Effector memory CD4-positive, alpha-beta T cell (primary cell): ENCODE measurements at regions not wholly inside any gene's neighbourhood (a gene's known extent, or its start where the extent isn't known, plus 50 kb on each side); places are given as distances from the start of the nearest gene placed in this dataset.
"Not testable (repeated sequence)": the region's sequence is repeated elsewhere in the genome, so short reads cannot be mapped to it uniquely, and the experiment has no call there.

Experiments
- DNase-seq, 3 donors: peaks; one replicate each; pipeline ENCODE4 v3.0.0-alpha.2; 2020
- H3K27ac ChIP-seq: 2 replicates; pipeline ENCODE4 v1.7.0; 2013; ENCODE audit warnings: mild to moderate bottlenecking, low read length, moderate library complexity; ENCODE audit not compliant: insufficient read depth, poor library complexity, severe bottlenecking
- H3K27me3 ChIP-seq: replicated peaks from 2 replicates; pipeline ENCODE4 v1.7.0; 2013; ENCODE audit warnings: mild to moderate bottlenecking, low read length; ENCODE audit not compliant: insufficient read depth, control insufficient read depth, poor library complexity, severe bottlenecking
- H3K36me3 ChIP-seq: 2 replicates; pipeline ENCODE4 v1.7.0; 2013; ENCODE audit warnings: mild to moderate bottlenecking, low read length, moderate library complexity; ENCODE audit not compliant: control insufficient read depth, insufficient read depth
- H3K4me1 ChIP-seq: 2 replicates; pipeline ENCODE4 v1.7.0; 2013; ENCODE audit warnings: low read length, mild to moderate bottlenecking; ENCODE audit not compliant: control insufficient read depth, insufficient read depth, poor library complexity, severe bottlenecking
- H3K4me3 ChIP-seq: 2 replicates; pipeline ENCODE4 v1.7.0; 2013; ENCODE audit warnings: low read length, low read depth, mild to moderate bottlenecking; ENCODE audit not compliant: insufficient read depth, poor library complexity, severe bottlenecking
- H3K9me3 ChIP-seq: 2 replicates; pipeline ENCODE4 v1.7.0; 2013; ENCODE audit warnings: mild to moderate bottlenecking, low read length, moderate library complexity; ENCODE audit not compliant: control insufficient read depth

- no peak overlapping the region for H3K4me3 ChIP-seq
Observed at GRCh38 chr4:130071746-130072145, 975.8 kb downstream of the C4orf33 start.

GRCh38 chr4:130073145-130073790, 977.3 kb downstream of the C4orf33 start:
- Histone ChIP-seq H3K4me3 (no peak overlapping the region), H3K36me3 (no peaks in the 10 kb centered on the region), H3K4me1 (no peaks in the 10 kb centered on the region), H3K9me3 (no peaks in the 10 kb centered on the region), H3K27ac (no peak overlapping the region), H3K27me3 (no peaks in the 10 kb centered on the region)
- no peak for DNase-seq

More at GRCh38 chr4:130071746-130072145, 975.8 kb downstream of the C4orf33 start:
- no peaks in the 10 kb centered on the region for H3K9me3 ChIP-seq
- no peaks in the 10 kb centered on the region for H3K4me1 ChIP-seq
- H3K36me3 ChIP-seq: no peaks in the 10 kb centered on the region
- H3K27ac ChIP-seq: no peak overlapping the region
- no peak for DNase-seq
- H3K27me3 ChIP-seq: no peaks in the 10 kb centered on the region

- no peaks in the 10 kb centered on the region for H3K4me1 ChIP-seq
- no peak overlapping the region for H3K4me3 ChIP-seq
- DNase-seq: no peak
- no peak overlapping the region for H3K27ac ChIP-seq
- H3K27me3 ChIP-seq: no peaks in the 10 kb centered on the region
- no peaks in the 10 kb centered on the region for H3K9me3 ChIP-seq
- H3K36me3 ChIP-seq: no peaks in the 10 kb centered on the region
Observed at GRCh38 chr4:130074096-130074495, 978.1 kb downstream of the C4orf33 start.

- H3K27ac ChIP-seq: no peak overlapping the region
- no peaks in the 10 kb centered on the region for H3K9me3 ChIP-seq
- no peak overlapping the region for H3K4me3 ChIP-seq
- H3K4me1 ChIP-seq: no peaks in the 10 kb centered on the region
- H3K36me3 ChIP-seq: no peaks in the 10 kb centered on the region
- no peaks in the 10 kb centered on the region for H3K27me3 ChIP-seq
- no peak for DNase-seq
Observed at GRCh38 chr4:130077275-130077674, 981.3 kb downstream of the C4orf33 start.

- not testable (repeated sequence) for H3K27me3 ChIP-seq, H3K36me3 ChIP-seq
Observed at GRCh38 chr4:130079027-130079426, 983.1 kb downstream of the C4orf33 start.

GRCh38 chr4:130080872-130081451, 985.0 kb downstream of the C4orf33 start:
- no peak for DNase-seq
- H3K4me1 ChIP-seq: no peaks in the 10 kb centered on the region
- H3K36me3 ChIP-seq: no peaks in the 10 kb centered on the region
- H3K27me3 ChIP-seq: no peaks in the 10 kb centered on the region
- H3K9me3 ChIP-seq: no peaks in the 10 kb centered on the region
- no peak overlapping the region for H3K27ac ChIP-seq
- no peak overlapping the region for H3K4me3 ChIP-seq

More at GRCh38 chr4:130079027-130079426, 983.1 kb downstream of the C4orf33 start:
- not testable (repeated sequence) for H3K9me3 ChIP-seq, H3K4me3 ChIP-seq, H3K4me1 ChIP-seq, DNase-seq, H3K27ac ChIP-seq

- H3K4me1 ChIP-seq: no peaks in the 10 kb centered on the region
- no peaks in the 10 kb centered on the region for H3K27me3 ChIP-seq
- no peaks in the 10 kb centered on the region for H3K9me3 ChIP-seq
- no peaks in the 10 kb centered on the region for H3K36me3 ChIP-seq
- DNase-seq: no peak
- H3K4me3 ChIP-seq: no peak overlapping the region
- no peak overlapping the region for H3K27ac ChIP-seq
Observed at GRCh38 chr4:130090427-130090826, 994.5 kb downstream of the C4orf33 start.

GRCh38 chr4:130092187-130093015, 996.4 kb downstream of the C4orf33 start:
- no peak overlapping the region for H3K27ac ChIP-seq
- H3K27me3 ChIP-seq: no peaks in the 10 kb centered on the region
- H3K36me3 ChIP-seq: no peaks in the 10 kb centered on the region
- no peak overlapping the region for H3K4me3 ChIP-seq
- H3K9me3 ChIP-seq: no peaks in the 10 kb centered on the region
- H3K4me1 ChIP-seq: no peaks in the 10 kb centered on the region
- DNase-seq: no peak

- no peak for DNase-seq
- no peaks in the 10 kb centered on the region for H3K4me1 ChIP-seq
- no peaks in the 10 kb centered on the region for H3K36me3 ChIP-seq
- H3K27me3 ChIP-seq: no peaks in the 10 kb centered on the region
- no peak overlapping the region for H3K27ac ChIP-seq
- no peak overlapping the region for H3K4me3 ChIP-seq
- H3K9me3 ChIP-seq: no peaks in the 10 kb centered on the region
Observed at GRCh38 chr4:130099105-130099504, 1003.2 kb downstream of the C4orf33 start.

GRCh38 chr4:130110189-130110588, 1014.2 kb downstream of the C4orf33 start:
- no peak overlapping the region for H3K4me3 ChIP-seq
- no peaks in the 10 kb centered on the region for H3K4me1 ChIP-seq
- H3K27ac ChIP-seq: no peak overlapping the region
- no peaks in the 10 kb centered on the region for H3K27me3 ChIP-seq
- H3K36me3 ChIP-seq: no peaks in the 10 kb centered on the region
- no peaks in the 10 kb centered on the region for H3K9me3 ChIP-seq
- DNase-seq: no peak
